NCI-H146 (cell line): ENCODE measurements at regions not wholly inside any gene's neighbourhood (a gene's known extent, or its start where the extent isn't known, plus 50 kb on each side); places are given as distances from the start of the nearest gene placed in this dataset.

Experiments
- DNase-seq: peaks from one replicate; lab custom pipeline; 2025; lab: John Stamatoyannopoulos, UW

DNA sequence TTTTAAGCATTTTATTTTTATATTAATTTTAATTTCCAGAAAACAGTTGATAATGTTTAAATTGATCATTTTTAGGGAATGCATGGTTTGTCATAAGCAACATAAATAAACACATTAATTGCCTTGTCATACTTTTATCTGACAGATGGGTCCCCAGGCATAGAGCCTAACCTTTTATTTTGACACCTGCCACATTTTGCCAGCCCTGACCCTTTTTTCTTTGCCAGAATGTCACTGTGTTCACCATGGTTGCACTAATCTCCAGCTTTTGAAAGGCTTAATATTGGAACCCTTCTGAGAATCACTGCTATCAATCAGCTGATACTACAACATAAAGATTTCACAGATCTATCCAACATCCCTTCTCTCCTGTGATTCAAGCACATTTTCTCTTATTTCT, 56.0 kb upstream of the DPYD start:
- DNase-seq: no peak
